SK-N-SH treated with all-trans-retinoic acid at 6 μM for 48 hours (cell line): ENCODE measurements at regions not wholly inside any gene's neighbourhood (a gene's known extent, or its start where the extent isn't known, plus 50 kb on each side); places are given as distances from the start of the nearest gene placed in this dataset.

Source experiments
- ATAC-seq: fragments of 200-7000 bp; cut with Tn5 transposase; 3 replicates; pipeline ENCODE4 v1.9.1; 2020; ENCODE audit warnings: mild to moderate bottlenecking, moderate library complexity
- ARNTL ChIP-seq: fragments of 450-650 bp; formaldehyde crosslinking; IDR thresholded peaks from 2 replicates; pipeline ENCODE4 v1.5.0; 2020; ENCODE audit warnings: low read depth, mild to moderate bottlenecking, moderate library complexity, borderline replicate concordance
- BACH2 ChIP-seq: fragments of 250-450 bp; sonication (Bioruptor Pico); IDR thresholded peaks from 2 replicates; pipeline ENCODE4 v1.9.0; 2021; ENCODE audit warnings: mild to moderate bottlenecking, borderline replicate concordance
- CSDC2 ChIP-seq: fragments of 250-450 bp; sonication (Bioruptor Pico); IDR thresholded peaks from 2 replicates; pipeline ENCODE4 v1.5.0; 2020; ENCODE audit warnings: mild to moderate bottlenecking, moderate library complexity
- ESRRG ChIP-seq: fragments of 250-450 bp; sonication (Bioruptor Pico); IDR thresholded peaks from 2 replicates; pipeline ENCODE4 v1.6.1; 2021; ENCODE audit warnings: mild to moderate bottlenecking
- GLIS3 ChIP-seq: fragments of 250-450 bp; sonication (Bioruptor Pico); IDR thresholded peaks from 2 replicates; pipeline ENCODE4 v1.5.0; 2020; ENCODE audit warnings: mild to moderate bottlenecking, moderate library complexity
- ISL1 ChIP-seq: fragments of 250-450 bp; sonication (Bioruptor Pico); IDR thresholded peaks from 2 replicates; pipeline ENCODE4 v2.1.2; 2022; ENCODE audit warnings: mild to moderate bottlenecking, moderate library complexity
- OSR1 ChIP-seq: fragments of 250-450 bp; sonication (Bioruptor Pico); IDR thresholded peaks from 2 replicates; pipeline ENCODE4 v1.8.0; 2022; ENCODE audit warnings: moderate library complexity, mild to moderate bottlenecking, inconsistent platforms
- PPARA ChIP-seq: fragments of 250-450 bp; sonication (Bioruptor Pico); IDR thresholded peaks from 2 replicates; pipeline ENCODE4 v1.5.0; 2020; ENCODE audit warnings: mild to moderate bottlenecking, borderline replicate concordance
- RARB ChIP-seq: fragments of 250-450 bp; sonication (Bioruptor Pico); IDR thresholded peaks from 2 replicates; pipeline ENCODE4 v1.8.0; 2021; ENCODE audit warnings: mild to moderate bottlenecking, moderate library complexity
- SNAI2 ChIP-seq: fragments of 250-450 bp; sonication (Bioruptor Pico); IDR thresholded peaks from 2 replicates; pipeline ENCODE4 v1.5.0; 2020; ENCODE audit warnings: mild to moderate bottlenecking, moderate library complexity
- TCF4 ChIP-seq: fragments of 250-450 bp; sonication (Bioruptor Pico); IDR thresholded peaks from 2 replicates; pipeline ENCODE4 v1.8.0; 2021; ENCODE audit warnings: mild to moderate bottlenecking, moderate library complexity, borderline replicate concordance
- TOX ChIP-seq: fragments of 250-450 bp; sonication (Bioruptor Pico); IDR thresholded peaks from 2 replicates; pipeline ENCODE4 v1.8.0; 2021; ENCODE audit warnings: mild to moderate bottlenecking, moderate library complexity, borderline replicate concordance
- ZFP3 ChIP-seq: fragments of 250-450 bp; sonication (Bioruptor Pico); IDR thresholded peaks from 2 replicates; pipeline ENCODE4 v1.5.0; 2020; ENCODE audit warnings: mild to moderate bottlenecking, moderate library complexity
- ZFP30 ChIP-seq: fragments of 450-650 bp; formaldehyde crosslinking; IDR thresholded peaks from 2 replicates; pipeline ENCODE4 v1.5.0; 2022; ENCODE audit warnings: mild to moderate bottlenecking, moderate library complexity
- ZNF565 ChIP-seq: fragments of 450-650 bp; formaldehyde crosslinking; conservative IDR thresholded peaks from 2 replicates; pipeline ENCODE4 v1.5.0; 2020; ENCODE audit warnings: low read depth, mild to moderate bottlenecking, moderate library complexity
- ZNF70 ChIP-seq: fragments of 450-650 bp; formaldehyde crosslinking; IDR thresholded peaks from 2 replicates; pipeline ENCODE4 v1.5.0; 2020; ENCODE audit warnings: mild to moderate bottlenecking, moderate library complexity
- ZNF8 ChIP-seq: fragments of 450-650 bp; formaldehyde crosslinking; IDR thresholded peaks from 2 replicates; pipeline ENCODE4 v1.5.0; 2020; ENCODE audit warnings: mild to moderate bottlenecking, moderate library complexity
- TF ChIP-seq, protein P1 (sequence below): fragments of 250-450 bp; sonication (Bioruptor Pico); IDR thresholded peaks from 2 replicates; pipeline ENCODE4 v1.8.0; 2020; ENCODE audit warnings: mild to moderate bottlenecking, moderate library complexity, borderline replicate concordance
- TF ChIP-seq, protein P2 (sequence below): fragments of 250-450 bp; sonication (Bioruptor Pico); IDR thresholded peaks from 2 replicates; pipeline ENCODE4 v1.5.0; 2020; ENCODE audit warnings: mild to moderate bottlenecking, moderate library complexity
- TF ChIP-seq, protein P3 (sequence below): fragments of 250-450 bp; sonication (Bioruptor Pico); IDR thresholded peaks from 2 replicates; pipeline ENCODE4 v1.5.1; 2020; ENCODE audit warnings: low read depth, mild to moderate bottlenecking, moderate library complexity
- TF ChIP-seq, protein P4 (sequence below): fragments of 250-450 bp; sonication (Bioruptor Pico); IDR thresholded peaks from 2 replicates; pipeline ENCODE4 v1.8.0; 2021; ENCODE audit warnings: low read depth, mild to moderate bottlenecking, moderate library complexity, borderline replicate concordance
- TF ChIP-seq, protein P5 (sequence below): fragments of 250-450 bp; sonication (Bioruptor Pico); IDR thresholded peaks from 2 replicates; pipeline ENCODE4 v1.5.1; 2021; ENCODE audit warnings: mild to moderate bottlenecking, moderate library complexity

DNA sequence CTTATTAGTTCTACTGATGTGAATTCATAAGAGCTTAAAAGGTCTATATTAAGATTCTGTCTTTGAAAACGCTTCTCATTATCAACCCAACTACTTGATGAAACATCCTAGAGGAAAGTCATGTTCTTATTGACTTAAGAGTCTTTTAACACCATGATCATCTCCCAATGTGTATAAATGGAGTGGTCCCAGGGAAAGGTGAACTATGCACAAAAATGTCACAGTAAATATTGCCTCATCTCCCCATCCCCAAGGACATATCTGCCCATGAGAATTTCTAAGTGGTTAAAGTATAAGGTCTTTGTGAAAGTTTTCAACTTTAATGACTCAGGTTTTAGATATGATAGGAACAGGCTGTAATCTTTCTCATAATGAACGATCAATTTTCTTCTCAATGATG is 240.1 kb downstream of the IRS1 start:
- TF ChIP-seq ZNF8 (CRISPR knock-in tag) (no peak), RARB (CRISPR knock-in tag) (no peak), ZNF70 (CRISPR knock-in tag) (no peak)
- no peak for ATAC-seq

DNA sequence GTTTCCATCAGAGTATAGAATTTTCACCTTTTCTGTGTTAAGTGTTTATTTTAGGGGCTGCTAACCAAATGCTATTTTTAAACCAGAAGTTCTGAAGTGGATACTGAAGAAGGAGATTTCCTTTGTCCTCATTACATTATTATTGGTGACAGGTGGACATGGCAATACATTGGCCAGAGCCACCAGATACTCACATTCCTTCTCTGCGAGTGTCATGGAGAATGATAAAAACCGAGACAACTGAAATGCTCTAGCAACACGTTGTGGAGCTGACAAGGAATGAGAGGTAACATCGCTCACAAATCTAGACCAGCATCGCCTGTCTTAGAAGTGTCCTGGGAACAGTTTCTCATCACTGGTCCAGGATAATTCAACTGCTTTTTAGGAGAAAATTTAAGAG is 241.2 kb downstream of the IRS1 start:
- no peak for TF ChIP-seq OSR1
- TF ChIP-seq ZNF565 (CRISPR knock-in tag) = no peak
- TF ChIP-seq, protein P1, sequence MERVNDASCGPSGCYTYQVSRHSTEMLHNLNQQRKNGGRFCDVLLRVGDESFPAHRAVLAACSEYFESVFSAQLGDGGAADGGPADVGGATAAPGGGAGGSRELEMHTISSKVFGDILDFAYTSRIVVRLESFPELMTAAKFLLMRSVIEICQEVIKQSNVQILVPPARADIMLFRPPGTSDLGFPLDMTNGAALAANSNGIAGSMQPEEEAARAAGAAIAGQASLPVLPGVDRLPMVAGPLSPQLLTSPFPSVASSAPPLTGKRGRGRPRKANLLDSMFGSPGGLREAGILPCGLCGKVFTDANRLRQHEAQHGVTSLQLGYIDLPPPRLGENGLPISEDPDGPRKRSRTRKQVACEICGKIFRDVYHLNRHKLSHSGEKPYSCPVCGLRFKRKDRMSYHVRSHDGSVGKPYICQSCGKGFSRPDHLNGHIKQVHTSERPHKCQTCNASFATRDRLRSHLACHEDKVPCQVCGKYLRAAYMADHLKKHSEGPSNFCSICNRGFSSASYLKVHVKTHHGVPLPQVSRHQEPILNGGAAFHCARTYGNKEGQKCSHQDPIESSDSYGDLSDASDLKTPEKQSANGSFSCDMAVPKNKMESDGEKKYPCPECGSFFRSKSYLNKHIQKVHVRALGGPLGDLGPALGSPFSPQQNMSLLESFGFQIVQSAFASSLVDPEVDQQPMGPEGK (CRISPR knock-in tag) = no peak
- TF ChIP-seq GLIS3 (CRISPR knock-in tag) = no peak
- no peak for TF ChIP-seq CSDC2 (CRISPR knock-in tag)
- TF ChIP-seq RARB (CRISPR knock-in tag) = no peak
- no peak for TF ChIP-seq TOX (CRISPR knock-in tag)
- TF ChIP-seq, all 23 proteins: peak for 0
- no peak; the same call in 2 of the 3 replicates for ATAC-seq

DNA sequence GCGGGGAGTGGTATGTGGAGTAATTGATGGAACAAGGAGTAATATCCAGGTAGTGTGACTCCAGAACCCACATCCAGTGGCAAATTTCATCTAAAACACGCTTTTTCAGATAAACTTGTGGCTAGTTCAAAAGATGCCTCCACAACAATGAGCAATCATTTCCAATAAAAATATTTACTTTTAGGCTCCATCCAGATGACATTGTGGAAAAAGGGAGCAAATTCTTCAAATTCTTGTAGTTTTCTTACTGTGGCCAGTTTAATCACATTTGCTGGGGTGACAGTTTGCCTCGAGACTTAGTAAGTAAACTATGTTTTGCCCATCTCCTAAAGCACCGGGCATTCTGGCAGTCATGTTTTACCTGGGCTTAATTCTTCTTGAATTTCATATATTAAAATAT is 243.6 kb downstream of the IRS1 start:
- ATAC-seq = no peak
- no peak for TF ChIP-seq BACH2 (CRISPR knock-in tag)
- TF ChIP-seq TCF4 (CRISPR knock-in tag) = no peak
- no peak for TF ChIP-seq ZFP30 (CRISPR knock-in tag)
- TF ChIP-seq, protein P2, sequence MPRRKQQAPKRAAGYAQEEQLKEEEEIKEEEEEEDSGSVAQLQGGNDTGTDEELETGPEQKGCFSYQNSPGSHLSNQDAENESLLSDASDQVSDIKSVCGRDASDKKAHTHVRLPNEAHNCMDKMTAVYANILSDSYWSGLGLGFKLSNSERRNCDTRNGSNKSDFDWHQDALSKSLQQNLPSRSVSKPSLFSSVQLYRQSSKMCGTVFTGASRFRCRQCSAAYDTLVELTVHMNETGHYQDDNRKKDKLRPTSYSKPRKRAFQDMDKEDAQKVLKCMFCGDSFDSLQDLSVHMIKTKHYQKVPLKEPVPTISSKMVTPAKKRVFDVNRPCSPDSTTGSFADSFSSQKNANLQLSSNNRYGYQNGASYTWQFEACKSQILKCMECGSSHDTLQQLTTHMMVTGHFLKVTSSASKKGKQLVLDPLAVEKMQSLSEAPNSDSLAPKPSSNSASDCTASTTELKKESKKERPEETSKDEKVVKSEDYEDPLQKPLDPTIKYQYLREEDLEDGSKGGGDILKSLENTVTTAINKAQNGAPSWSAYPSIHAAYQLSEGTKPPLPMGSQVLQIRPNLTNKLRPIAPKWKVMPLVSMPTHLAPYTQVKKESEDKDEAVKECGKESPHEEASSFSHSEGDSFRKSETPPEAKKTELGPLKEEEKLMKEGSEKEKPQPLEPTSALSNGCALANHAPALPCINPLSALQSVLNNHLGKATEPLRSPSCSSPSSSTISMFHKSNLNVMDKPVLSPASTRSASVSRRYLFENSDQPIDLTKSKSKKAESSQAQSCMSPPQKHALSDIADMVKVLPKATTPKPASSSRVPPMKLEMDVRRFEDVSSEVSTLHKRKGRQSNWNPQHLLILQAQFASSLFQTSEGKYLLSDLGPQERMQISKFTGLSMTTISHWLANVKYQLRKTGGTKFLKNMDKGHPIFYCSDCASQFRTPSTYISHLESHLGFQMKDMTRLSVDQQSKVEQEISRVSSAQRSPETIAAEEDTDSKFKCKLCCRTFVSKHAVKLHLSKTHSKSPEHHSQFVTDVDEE = no peak
- no peak for TF ChIP-seq RARB (CRISPR knock-in tag)
- TF ChIP-seq OSR1 = no peak
- TF ChIP-seq SNAI2 = no peak
- no peak for TF ChIP-seq ZNF8 (CRISPR knock-in tag)
- TF ChIP-seq ZFP3 (CRISPR knock-in tag) = no peak
- no peak for TF ChIP-seq ISL1 (CRISPR knock-in tag)
- TF ChIP-seq ARNTL (CRISPR knock-in tag) = no peak
- TF ChIP-seq ESRRG (CRISPR knock-in tag) = no peak

DNA sequence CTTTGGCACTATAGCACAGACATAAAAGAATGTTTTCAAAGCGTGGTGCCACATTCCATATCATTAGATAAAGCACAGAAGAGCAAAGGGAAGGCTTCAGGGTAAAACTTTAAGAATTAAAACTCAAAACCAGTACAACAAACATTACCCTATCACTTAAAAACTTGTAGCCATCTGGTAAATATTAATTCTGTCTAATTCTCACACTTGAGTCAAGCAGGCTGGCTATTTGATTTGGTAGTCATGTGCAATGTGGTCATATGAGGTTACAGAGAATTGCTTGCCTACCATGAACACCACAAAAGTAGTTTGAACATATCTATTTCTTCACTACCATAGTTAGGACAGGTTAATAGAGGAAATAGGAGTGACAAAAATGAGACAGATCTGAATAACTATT is 244.9 kb downstream of the IRS1 start:
- peak; percentile 39; the same call in 1 of the 3 replicates for ATAC-seq
- no peak for TF ChIP-seq ZNF8 (CRISPR knock-in tag)
- TF ChIP-seq, protein P3, sequence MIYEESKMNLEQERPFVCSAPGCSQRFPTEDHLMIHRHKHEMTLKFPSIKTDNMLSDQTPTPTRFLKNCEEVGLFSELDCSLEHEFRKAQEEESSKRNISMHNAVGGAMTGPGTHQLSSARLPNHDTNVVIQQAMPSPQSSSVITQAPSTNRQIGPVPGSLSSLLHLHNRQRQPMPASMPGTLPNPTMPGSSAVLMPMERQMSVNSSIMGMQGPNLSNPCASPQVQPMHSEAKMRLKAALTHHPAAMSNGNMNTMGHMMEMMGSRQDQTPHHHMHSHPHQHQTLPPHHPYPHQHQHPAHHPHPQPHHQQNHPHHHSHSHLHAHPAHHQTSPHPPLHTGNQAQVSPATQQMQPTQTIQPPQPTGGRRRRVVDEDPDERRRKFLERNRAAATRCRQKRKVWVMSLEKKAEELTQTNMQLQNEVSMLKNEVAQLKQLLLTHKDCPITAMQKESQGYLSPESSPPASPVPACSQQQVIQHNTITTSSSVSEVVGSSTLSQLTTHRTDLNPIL (CRISPR knock-in tag) = no peak
- no peak for TF ChIP-seq RARB (CRISPR knock-in tag)
- TF ChIP-seq ZNF70 (CRISPR knock-in tag) = no peak
- TF ChIP-seq BACH2 (CRISPR knock-in tag) = no peak
- TF ChIP-seq, protein P4, sequence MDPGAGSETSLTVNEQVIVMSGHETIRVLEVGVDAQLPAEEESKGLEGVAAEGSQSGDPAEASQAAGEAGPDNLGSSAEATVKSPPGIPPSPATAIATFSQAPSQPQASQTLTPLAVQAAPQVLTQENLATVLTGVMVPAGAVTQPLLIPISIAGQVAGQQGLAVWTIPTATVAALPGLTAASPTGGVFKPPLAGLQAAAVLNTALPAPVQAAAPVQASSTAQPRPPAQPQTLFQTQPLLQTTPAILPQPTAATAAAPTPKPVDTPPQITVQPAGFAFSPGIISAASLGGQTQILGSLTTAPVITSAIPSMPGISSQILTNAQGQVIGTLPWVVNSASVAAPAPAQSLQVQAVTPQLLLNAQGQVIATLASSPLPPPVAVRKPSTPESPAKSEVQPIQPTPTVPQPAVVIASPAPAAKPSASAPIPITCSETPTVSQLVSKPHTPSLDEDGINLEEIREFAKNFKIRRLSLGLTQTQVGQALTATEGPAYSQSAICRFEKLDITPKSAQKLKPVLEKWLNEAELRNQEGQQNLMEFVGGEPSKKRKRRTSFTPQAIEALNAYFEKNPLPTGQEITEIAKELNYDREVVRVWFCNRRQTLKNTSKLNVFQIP (CRISPR knock-in tag) = no peak

DNA sequence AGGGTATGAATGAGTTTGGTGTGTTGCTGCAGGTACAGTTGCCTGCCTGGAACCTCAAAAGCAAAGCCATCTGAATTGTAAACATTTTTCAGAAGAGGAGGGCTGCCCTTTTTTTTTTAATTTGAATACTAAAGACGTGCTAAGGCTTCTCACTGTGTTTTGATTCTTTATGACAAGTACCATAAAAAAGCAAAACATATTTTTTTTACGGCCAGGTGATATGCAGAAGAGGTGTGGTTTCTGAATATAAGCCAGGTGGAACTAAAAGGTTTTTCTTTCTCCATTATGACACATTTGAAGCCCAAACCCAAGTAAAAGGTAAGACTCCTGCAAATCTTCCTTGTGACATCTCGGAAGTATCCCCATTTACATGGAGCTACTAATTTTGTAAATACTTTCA is 246.3 kb downstream of the IRS1 start:
- ATAC-seq = no peak
- TF ChIP-seq PPARA (CRISPR knock-in tag) = no peak
- TF ChIP-seq GLIS3 (CRISPR knock-in tag) = no peak
- no peak for TF ChIP-seq ISL1 (CRISPR knock-in tag)
- no peak for TF ChIP-seq CSDC2 (CRISPR knock-in tag)
- no peak for TF ChIP-seq ZNF565 (CRISPR knock-in tag)
- TF ChIP-seq ZNF8 (CRISPR knock-in tag) = no peak
- TF ChIP-seq, protein P1 (CRISPR knock-in tag) = no peak
- TF ChIP-seq BACH2 (CRISPR knock-in tag) = no peak
- no peak for TF ChIP-seq ZFP30 (CRISPR knock-in tag)
- TF ChIP-seq, protein P5, sequence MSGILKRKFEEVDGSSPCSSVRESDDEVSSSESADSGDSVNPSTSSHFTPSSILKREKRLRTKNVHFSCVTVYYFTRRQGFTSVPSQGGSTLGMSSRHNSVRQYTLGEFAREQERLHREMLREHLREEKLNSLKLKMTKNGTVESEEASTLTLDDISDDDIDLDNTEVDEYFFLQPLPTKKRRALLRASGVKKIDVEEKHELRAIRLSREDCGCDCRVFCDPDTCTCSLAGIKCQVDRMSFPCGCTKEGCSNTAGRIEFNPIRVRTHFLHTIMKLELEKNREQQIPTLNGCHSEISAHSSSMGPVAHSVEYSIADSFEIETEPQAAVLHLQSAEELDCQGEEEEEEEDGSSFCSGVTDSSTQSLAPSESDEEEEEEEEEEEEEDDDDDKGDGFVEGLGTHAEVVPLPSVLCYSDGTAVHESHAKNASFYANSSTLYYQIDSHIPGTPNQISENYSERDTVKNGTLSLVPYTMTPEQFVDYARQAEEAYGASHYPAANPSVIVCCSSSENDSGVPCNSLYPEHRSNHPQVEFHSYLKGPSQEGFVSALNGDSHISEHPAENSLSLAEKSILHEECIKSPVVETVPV (CRISPR knock-in tag) = no peak
- TF ChIP-seq TCF4 (CRISPR knock-in tag) = no peak
